ENCODE measurements at regions not wholly inside any gene's neighbourhood (a gene's known extent, or its start where the extent isn't known, plus 50 kb on each side); places are given as distances from the start of the nearest gene placed in this dataset.

- TF ChIP-seq CTCF (conservative IDR thresholded peaks at IDR 0.05; ENCODE audit: low read depth in 2 of 2): no peak
- TF ChIP-seq EZH2 (IDR thresholded peaks at IDR 0.05; ENCODE audit: low read depth, unreplicated experiment): no peak
- TF ChIP-seq REST (IDR thresholded peaks at IDR 0.05; ENCODE audit: unreplicated experiment): no peak
- TF ChIP-seq CREB1 (CRISPR knock-in tag; IDR thresholded peaks at IDR 0.05; ENCODE audit: low read depth): no peak
- no peak for TF ChIP-seq ZNF462 (CRISPR knock-in tag; IDR thresholded peaks at IDR 0.05)
- TF ChIP-seq EZH2phosphoT487 (IDR thresholded peaks at IDR 0.05; ENCODE audit: unreplicated experiment): no peak
- no peak for TF ChIP-seq POLR2AphosphoS5 (IDR thresholded peaks at IDR 0.05; ENCODE audit: low read depth)
- no peak for TF ChIP-seq ETS1 (IDR thresholded peaks at IDR 0.05)
- TF ChIP-seq ZNF331 (CRISPR knock-in tag; IDR thresholded peaks at IDR 0.05; ENCODE audit: low read depth): no peak
- no peak for TF ChIP-seq NANOG (IDR thresholded peaks at IDR 0.05; ENCODE audit: borderline replicate concordance)
- TF ChIP-seq JUNB (IDR thresholded peaks at IDR 0.05; ENCODE audit: unreplicated experiment): no peak
Observed at GRCh38 chr10:131032329-131033165, 279.0 kb downstream of the TCERG1L start.

Data from GM23338 (cell line).